SK-N-SH treated with all-trans-retinoic acid at 6 μM for 48 hours (cell line): ENCODE measurements at regions not wholly inside any gene's neighbourhood (a gene's known extent, or its start where the extent isn't known, plus 50 kb on each side); places are given as distances from the start of the nearest gene placed in this dataset.

Experiments
- ATAC-seq: fragments of 200-7000 bp; cut with Tn5 transposase; 3 replicates; pipeline ENCODE4 v1.9.1; 2020; ENCODE audit warnings: mild to moderate bottlenecking, moderate library complexity
- ARNTL ChIP-seq: fragments of 450-650 bp; formaldehyde crosslinking; IDR thresholded peaks from 2 replicates; pipeline ENCODE4 v1.5.0; 2020; ENCODE audit warnings: low read depth, mild to moderate bottlenecking, moderate library complexity, borderline replicate concordance
- BACH2 ChIP-seq: fragments of 250-450 bp; sonication (Bioruptor Pico); IDR thresholded peaks from 2 replicates; pipeline ENCODE4 v1.9.0; 2021; ENCODE audit warnings: mild to moderate bottlenecking, borderline replicate concordance
- CSDC2 ChIP-seq: fragments of 250-450 bp; sonication (Bioruptor Pico); IDR thresholded peaks from 2 replicates; pipeline ENCODE4 v1.5.0; 2020; ENCODE audit warnings: mild to moderate bottlenecking, moderate library complexity
- ESRRG ChIP-seq: fragments of 250-450 bp; sonication (Bioruptor Pico); IDR thresholded peaks from 2 replicates; pipeline ENCODE4 v1.6.1; 2021; ENCODE audit warnings: mild to moderate bottlenecking
- GLIS3 ChIP-seq: fragments of 250-450 bp; sonication (Bioruptor Pico); IDR thresholded peaks from 2 replicates; pipeline ENCODE4 v1.5.0; 2020; ENCODE audit warnings: mild to moderate bottlenecking, moderate library complexity
- ISL1 ChIP-seq: fragments of 250-450 bp; sonication (Bioruptor Pico); IDR thresholded peaks from 2 replicates; pipeline ENCODE4 v2.1.2; 2022; ENCODE audit warnings: mild to moderate bottlenecking, moderate library complexity
- OSR1 ChIP-seq: fragments of 250-450 bp; sonication (Bioruptor Pico); IDR thresholded peaks from 2 replicates; pipeline ENCODE4 v1.8.0; 2022; ENCODE audit warnings: moderate library complexity, mild to moderate bottlenecking, inconsistent platforms
- RARB ChIP-seq: fragments of 250-450 bp; sonication (Bioruptor Pico); IDR thresholded peaks from 2 replicates; pipeline ENCODE4 v1.8.0; 2021; ENCODE audit warnings: mild to moderate bottlenecking, moderate library complexity
- TCF4 ChIP-seq: fragments of 250-450 bp; sonication (Bioruptor Pico); IDR thresholded peaks from 2 replicates; pipeline ENCODE4 v1.8.0; 2021; ENCODE audit warnings: mild to moderate bottlenecking, moderate library complexity, borderline replicate concordance
- TOX ChIP-seq: fragments of 250-450 bp; sonication (Bioruptor Pico); IDR thresholded peaks from 2 replicates; pipeline ENCODE4 v1.8.0; 2021; ENCODE audit warnings: mild to moderate bottlenecking, moderate library complexity, borderline replicate concordance
- ZC3H10 ChIP-seq: fragments of 250-450 bp; sonication (Bioruptor Pico); IDR thresholded peaks from 2 replicates; pipeline ENCODE4 v1.5.1; 2021; ENCODE audit warnings: mild to moderate bottlenecking, moderate library complexity
- ZFP30 ChIP-seq: fragments of 450-650 bp; formaldehyde crosslinking; IDR thresholded peaks from 2 replicates; pipeline ENCODE4 v1.5.0; 2022; ENCODE audit warnings: mild to moderate bottlenecking, moderate library complexity
- ZNF565 ChIP-seq: fragments of 450-650 bp; formaldehyde crosslinking; conservative IDR thresholded peaks from 2 replicates; pipeline ENCODE4 v1.5.0; 2020; ENCODE audit warnings: low read depth, mild to moderate bottlenecking, moderate library complexity
- ZNF70 ChIP-seq: fragments of 450-650 bp; formaldehyde crosslinking; IDR thresholded peaks from 2 replicates; pipeline ENCODE4 v1.5.0; 2020; ENCODE audit warnings: mild to moderate bottlenecking, moderate library complexity
- ZNF8 ChIP-seq: fragments of 450-650 bp; formaldehyde crosslinking; IDR thresholded peaks from 2 replicates; pipeline ENCODE4 v1.5.0; 2020; ENCODE audit warnings: mild to moderate bottlenecking, moderate library complexity
- TF ChIP-seq, protein P1 (sequence below): fragments of 250-450 bp; sonication (Bioruptor Pico); IDR thresholded peaks from 2 replicates; pipeline ENCODE4 v1.8.0; 2021; ENCODE audit warnings: low read depth, mild to moderate bottlenecking, moderate library complexity, borderline replicate concordance
- TF ChIP-seq, protein P2 (sequence below): fragments of 250-450 bp; sonication (Bioruptor Pico); IDR thresholded peaks from 2 replicates; pipeline ENCODE4 v1.5.1; 2020; ENCODE audit warnings: low read depth, mild to moderate bottlenecking, moderate library complexity
- TF ChIP-seq, protein P3 (sequence below): fragments of 250-450 bp; sonication (Bioruptor Pico); IDR thresholded peaks from 2 replicates; pipeline ENCODE4 v1.5.0; 2020; ENCODE audit warnings: mild to moderate bottlenecking, moderate library complexity
- TF ChIP-seq, protein P4 (sequence below): fragments of 250-450 bp; sonication (Bioruptor Pico); IDR thresholded peaks from 2 replicates; pipeline ENCODE4 v1.5.1; 2021; ENCODE audit warnings: mild to moderate bottlenecking, moderate library complexity

DNA sequence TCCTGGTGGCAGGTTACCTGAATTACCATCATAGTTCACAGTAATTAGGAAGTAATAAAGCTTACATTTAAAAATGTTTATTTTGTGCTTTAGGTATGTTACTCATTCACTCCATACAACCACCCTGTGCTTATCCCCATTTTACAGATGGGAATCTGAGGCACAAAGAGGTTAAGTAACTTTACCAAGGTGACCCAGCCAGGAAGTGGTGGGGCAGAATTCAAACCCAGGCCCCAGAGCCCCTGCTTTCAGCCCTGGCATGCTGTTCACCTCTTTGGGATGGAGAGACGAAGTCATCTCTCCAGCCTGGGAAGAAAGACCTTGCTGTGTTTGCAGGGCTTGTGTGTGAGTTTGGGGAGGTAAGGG lies 285.6 kb upstream of the TPM1 start:
- no peak for ATAC-seq
- TF ChIP-seq ZNF8 (CRISPR knock-in tag) (no peak), ESRRG (CRISPR knock-in tag) (no peak), GLIS3 (CRISPR knock-in tag) (no peak), ZC3H10 (no peak), ZNF70 (CRISPR knock-in tag) (no peak), BACH2 (CRISPR knock-in tag) (no peak), OSR1 (CRISPR knock-in tag) (no peak), ZNF565 (CRISPR knock-in tag) (no peak), ISL1 (CRISPR knock-in tag) (no peak)
- TF ChIP-seq, protein P1, sequence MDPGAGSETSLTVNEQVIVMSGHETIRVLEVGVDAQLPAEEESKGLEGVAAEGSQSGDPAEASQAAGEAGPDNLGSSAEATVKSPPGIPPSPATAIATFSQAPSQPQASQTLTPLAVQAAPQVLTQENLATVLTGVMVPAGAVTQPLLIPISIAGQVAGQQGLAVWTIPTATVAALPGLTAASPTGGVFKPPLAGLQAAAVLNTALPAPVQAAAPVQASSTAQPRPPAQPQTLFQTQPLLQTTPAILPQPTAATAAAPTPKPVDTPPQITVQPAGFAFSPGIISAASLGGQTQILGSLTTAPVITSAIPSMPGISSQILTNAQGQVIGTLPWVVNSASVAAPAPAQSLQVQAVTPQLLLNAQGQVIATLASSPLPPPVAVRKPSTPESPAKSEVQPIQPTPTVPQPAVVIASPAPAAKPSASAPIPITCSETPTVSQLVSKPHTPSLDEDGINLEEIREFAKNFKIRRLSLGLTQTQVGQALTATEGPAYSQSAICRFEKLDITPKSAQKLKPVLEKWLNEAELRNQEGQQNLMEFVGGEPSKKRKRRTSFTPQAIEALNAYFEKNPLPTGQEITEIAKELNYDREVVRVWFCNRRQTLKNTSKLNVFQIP (CRISPR knock-in tag): no peak
- TF ChIP-seq, protein P2, sequence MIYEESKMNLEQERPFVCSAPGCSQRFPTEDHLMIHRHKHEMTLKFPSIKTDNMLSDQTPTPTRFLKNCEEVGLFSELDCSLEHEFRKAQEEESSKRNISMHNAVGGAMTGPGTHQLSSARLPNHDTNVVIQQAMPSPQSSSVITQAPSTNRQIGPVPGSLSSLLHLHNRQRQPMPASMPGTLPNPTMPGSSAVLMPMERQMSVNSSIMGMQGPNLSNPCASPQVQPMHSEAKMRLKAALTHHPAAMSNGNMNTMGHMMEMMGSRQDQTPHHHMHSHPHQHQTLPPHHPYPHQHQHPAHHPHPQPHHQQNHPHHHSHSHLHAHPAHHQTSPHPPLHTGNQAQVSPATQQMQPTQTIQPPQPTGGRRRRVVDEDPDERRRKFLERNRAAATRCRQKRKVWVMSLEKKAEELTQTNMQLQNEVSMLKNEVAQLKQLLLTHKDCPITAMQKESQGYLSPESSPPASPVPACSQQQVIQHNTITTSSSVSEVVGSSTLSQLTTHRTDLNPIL (CRISPR knock-in tag): no peak

DNA sequence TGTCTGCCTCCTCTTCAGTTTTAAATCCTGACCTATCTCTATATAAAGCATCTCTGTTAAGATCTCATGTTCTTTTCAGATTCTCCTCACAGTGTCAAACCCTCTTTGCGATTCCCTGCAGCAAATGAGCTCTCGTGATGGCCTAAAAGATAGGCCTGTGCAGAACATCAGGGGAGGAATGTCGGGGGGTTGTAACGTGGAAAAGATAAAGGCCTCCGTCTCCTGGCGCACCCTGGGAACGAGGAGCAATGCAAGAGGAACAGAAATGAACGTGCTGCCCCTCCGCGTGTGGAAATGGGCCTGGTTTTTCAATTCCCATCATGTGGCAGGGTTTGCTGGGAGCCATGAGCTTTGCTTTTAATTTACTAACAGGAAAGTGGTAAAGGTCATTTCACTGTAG lies 285.0 kb upstream of the TPM1 start:
- no peak for TF ChIP-seq ESRRG (CRISPR knock-in tag)
- TF ChIP-seq, protein P3, sequence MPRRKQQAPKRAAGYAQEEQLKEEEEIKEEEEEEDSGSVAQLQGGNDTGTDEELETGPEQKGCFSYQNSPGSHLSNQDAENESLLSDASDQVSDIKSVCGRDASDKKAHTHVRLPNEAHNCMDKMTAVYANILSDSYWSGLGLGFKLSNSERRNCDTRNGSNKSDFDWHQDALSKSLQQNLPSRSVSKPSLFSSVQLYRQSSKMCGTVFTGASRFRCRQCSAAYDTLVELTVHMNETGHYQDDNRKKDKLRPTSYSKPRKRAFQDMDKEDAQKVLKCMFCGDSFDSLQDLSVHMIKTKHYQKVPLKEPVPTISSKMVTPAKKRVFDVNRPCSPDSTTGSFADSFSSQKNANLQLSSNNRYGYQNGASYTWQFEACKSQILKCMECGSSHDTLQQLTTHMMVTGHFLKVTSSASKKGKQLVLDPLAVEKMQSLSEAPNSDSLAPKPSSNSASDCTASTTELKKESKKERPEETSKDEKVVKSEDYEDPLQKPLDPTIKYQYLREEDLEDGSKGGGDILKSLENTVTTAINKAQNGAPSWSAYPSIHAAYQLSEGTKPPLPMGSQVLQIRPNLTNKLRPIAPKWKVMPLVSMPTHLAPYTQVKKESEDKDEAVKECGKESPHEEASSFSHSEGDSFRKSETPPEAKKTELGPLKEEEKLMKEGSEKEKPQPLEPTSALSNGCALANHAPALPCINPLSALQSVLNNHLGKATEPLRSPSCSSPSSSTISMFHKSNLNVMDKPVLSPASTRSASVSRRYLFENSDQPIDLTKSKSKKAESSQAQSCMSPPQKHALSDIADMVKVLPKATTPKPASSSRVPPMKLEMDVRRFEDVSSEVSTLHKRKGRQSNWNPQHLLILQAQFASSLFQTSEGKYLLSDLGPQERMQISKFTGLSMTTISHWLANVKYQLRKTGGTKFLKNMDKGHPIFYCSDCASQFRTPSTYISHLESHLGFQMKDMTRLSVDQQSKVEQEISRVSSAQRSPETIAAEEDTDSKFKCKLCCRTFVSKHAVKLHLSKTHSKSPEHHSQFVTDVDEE (CRISPR knock-in tag): no peak
- TF ChIP-seq RARB (CRISPR knock-in tag): no peak

DNA sequence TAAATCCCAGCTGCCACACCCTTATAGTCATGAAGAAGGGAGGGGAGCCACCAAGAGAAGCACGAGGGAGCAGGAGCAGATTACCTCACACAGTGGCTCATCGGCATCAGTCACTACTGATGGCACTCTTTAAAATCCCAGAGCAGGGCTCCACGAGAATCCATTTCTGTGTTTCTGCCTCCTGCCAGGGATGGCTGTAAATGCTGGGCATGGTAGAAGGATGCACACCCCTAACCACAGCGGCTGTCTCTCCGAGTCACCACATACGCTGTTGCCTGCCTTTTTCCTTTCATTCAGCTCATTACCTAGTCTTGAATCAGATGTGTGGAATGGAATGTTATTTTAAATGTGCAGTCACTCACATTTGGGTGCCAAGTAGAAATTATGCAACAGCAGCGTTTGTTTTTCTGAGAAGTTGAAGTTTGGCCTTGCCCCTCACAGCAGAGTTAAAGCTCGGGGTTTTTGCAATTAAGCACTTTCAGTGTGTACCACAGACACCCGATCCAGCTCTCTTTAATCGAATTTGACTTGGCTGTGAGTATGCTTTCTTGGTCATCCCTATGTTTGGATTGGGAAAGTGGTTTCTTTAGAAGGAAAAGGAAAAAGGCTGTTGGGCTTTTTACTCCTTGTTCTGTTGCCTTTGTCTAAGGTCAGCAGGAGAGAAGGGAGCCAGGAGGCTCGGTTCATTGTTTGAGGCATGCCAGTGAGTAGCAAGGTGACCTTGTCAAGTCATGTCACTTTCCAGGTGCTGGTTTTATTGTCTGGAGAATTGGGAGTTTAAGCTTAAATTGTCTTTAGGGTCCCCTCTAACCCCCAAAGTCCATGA lies 284.2 kb upstream of the TPM1 start:
- ATAC-seq: peak; percentile 89

More for the DNA sequence above, 285.0 kb upstream of the TPM1 start:
- ATAC-seq: no peak

DNA sequence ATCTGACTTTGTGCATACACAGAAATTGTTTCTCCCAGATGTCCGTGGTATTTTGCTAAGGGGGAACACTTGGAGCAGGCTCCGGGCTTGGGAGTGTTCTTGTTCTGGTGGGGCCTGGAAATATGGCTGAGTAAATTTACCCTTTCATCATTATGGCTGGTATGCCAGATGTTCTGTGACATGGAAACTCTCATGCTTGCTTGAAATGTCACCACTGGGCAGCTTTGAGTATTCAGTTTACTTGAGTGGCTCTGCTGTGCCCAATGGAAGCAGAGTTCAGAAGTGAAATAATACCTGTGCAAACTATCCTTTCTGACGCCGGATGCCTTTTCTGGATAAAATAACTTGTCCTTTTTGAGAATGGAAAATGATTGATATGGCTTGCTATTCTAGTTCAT lies 283.6 kb upstream of the TPM1 start:
- TF ChIP-seq, protein P2 (CRISPR knock-in tag): no peak
- TF ChIP-seq, protein P4, sequence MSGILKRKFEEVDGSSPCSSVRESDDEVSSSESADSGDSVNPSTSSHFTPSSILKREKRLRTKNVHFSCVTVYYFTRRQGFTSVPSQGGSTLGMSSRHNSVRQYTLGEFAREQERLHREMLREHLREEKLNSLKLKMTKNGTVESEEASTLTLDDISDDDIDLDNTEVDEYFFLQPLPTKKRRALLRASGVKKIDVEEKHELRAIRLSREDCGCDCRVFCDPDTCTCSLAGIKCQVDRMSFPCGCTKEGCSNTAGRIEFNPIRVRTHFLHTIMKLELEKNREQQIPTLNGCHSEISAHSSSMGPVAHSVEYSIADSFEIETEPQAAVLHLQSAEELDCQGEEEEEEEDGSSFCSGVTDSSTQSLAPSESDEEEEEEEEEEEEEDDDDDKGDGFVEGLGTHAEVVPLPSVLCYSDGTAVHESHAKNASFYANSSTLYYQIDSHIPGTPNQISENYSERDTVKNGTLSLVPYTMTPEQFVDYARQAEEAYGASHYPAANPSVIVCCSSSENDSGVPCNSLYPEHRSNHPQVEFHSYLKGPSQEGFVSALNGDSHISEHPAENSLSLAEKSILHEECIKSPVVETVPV (CRISPR knock-in tag): no peak
- no peak for TF ChIP-seq CSDC2
- no peak for TF ChIP-seq BACH2 (CRISPR knock-in tag)
- TF ChIP-seq ZNF8 (CRISPR knock-in tag): no peak
- no peak for TF ChIP-seq TCF4
- TF ChIP-seq TOX (CRISPR knock-in tag): no peak
- TF ChIP-seq, protein P1 (CRISPR knock-in tag): no peak
- no peak for ATAC-seq

More for the DNA sequence above, 284.2 kb upstream of the TPM1 start:
- TF ChIP-seq ZNF8 (CRISPR knock-in tag) (no peak), BACH2 (CRISPR knock-in tag) (no peak), ZFP30 (CRISPR knock-in tag) (no peak), ZC3H10 (no peak), ARNTL (CRISPR knock-in tag) (no peak), RARB (CRISPR knock-in tag) (no peak), ESRRG (CRISPR knock-in tag) (no peak), TCF4 (no peak)
- TF ChIP-seq, protein P1 (CRISPR knock-in tag): no peak
- TF ChIP-seq, protein P2 (CRISPR knock-in tag): no peak
